D721Med (cell line): ENCODE measurements at regions not wholly inside any gene's neighbourhood (a gene's known extent, or its start where the extent isn't known, plus 50 kb on each side); places are given as distances from the start of the nearest gene placed in this dataset.

Experiments used
- DNase-seq: peaks from one replicate; pipeline ENCODE4 v3.0.0; 2011; ENCODE audit warnings: low spot score; ENCODE audit not compliant: insufficient read length
- FAIRE-seq: peaks from 2 replicates; lab custom pipeline; 2011; peaks lifted over from hg19 to GRCh38; lab: Jason Lieb, UNC
- CTCF ChIP-seq: IDR thresholded peaks from 2 replicates; pipeline ENCODE4 v1.5.1; 2012; ENCODE audit warnings: mild to moderate bottlenecking, control low read depth; ENCODE audit not compliant: insufficient read depth; ENCODE audit errors: missing control alignments

GRCh38 chr3:195012100-195012499, 258.9 kb downstream of the XXYLT1 start:
- DNase-seq, result no peak
- TF ChIP-seq CTCF, result no peak
- no peak for FAIRE-seq

GRCh38 chr3:195012571-195012970, 258.4 kb downstream of the XXYLT1 start:
- DNase-seq (no peak), FAIRE-seq (no peak)
- TF ChIP-seq CTCF, result no peak

- FAIRE-seq (no peak), DNase-seq (no peak)
- no peak for TF ChIP-seq CTCF
Observed at GRCh38 chr3:195013411-195014361, 257.3 kb downstream of the XXYLT1 start.

- FAIRE-seq (no peak), DNase-seq (no peak)
- TF ChIP-seq CTCF, result no peak
Observed at GRCh38 chr3:195015021-195015420, 255.9 kb downstream of the XXYLT1 start.

GRCh38 chr3:195017151-195017550, 253.8 kb downstream of the XXYLT1 start:
- no peak for TF ChIP-seq CTCF
- FAIRE-seq, result no peak
- DNase-seq, result no peak
